Activated T-cell treated with anti-CD3 and anti-CD28 coated beads for 24 hours (primary cell): ENCODE measurements at regions not wholly inside any gene's neighbourhood (a gene's known extent, or its start where the extent isn't known, plus 50 kb on each side); places are given as distances from the start of the nearest gene placed in this dataset.

Experiments used
- DNase-seq: peaks from one replicate; pipeline ENCODE4 v3.0.0-alpha.2; 2020; ENCODE audit warnings: low read depth

- DNase-seq, result no peak
Observed at GRCh38 chr11:69348414-69349235, 54.7 kb downstream of the MYEOV start.

GRCh38 chr11:69350040-69350439 is 56.1 kb downstream of the MYEOV start:
- DNase-seq, result no peak

- DNase-seq, result no peak
Observed at GRCh38 chr11:69350596-69350995, 56.6 kb downstream of the MYEOV start.

GRCh38 chr11:69351460-69351859 is 57.5 kb downstream of the MYEOV start:
- DNase-seq, result no peak

- DNase-seq, result no peak
Observed at GRCh38 chr11:69352166-69352565, 58.2 kb downstream of the MYEOV start.

- peak; percentile 51 for DNase-seq
Observed at GRCh38 chr11:69352715-69353319, 58.9 kb downstream of the MYEOV start.

- DNase-seq, result no peak
Observed at GRCh38 chr11:69353696-69354544, 60.0 kb downstream of the MYEOV start.

- DNase-seq, result no peak
Observed at GRCh38 chr11:69354545-69354897, 60.6 kb downstream of the MYEOV start.

- no peak for DNase-seq
Observed at GRCh38 chr11:69355346-69355940, 61.5 kb downstream of the MYEOV start.

GRCh38 chr11:69355959-69356702 is 62.2 kb downstream of the MYEOV start:
- no peak for DNase-seq

- no peak for DNase-seq
Observed at GRCh38 chr11:69356703-69357457, 62.9 kb downstream of the MYEOV start.

- no peak for DNase-seq
Observed at GRCh38 chr11:69357458-69358397, 63.8 kb downstream of the MYEOV start.

- no peak for DNase-seq
Observed at GRCh38 chr11:69358398-69359020, 64.6 kb downstream of the MYEOV start.

GRCh38 chr11:69359735-69360480 is 66.0 kb downstream of the MYEOV start:
- no peak for DNase-seq

- DNase-seq, result no peak
Observed at GRCh38 chr11:69360606-69361005, 66.7 kb downstream of the MYEOV start.

GRCh38 chr11:69361048-69361447 is 67.1 kb downstream of the MYEOV start:
- DNase-seq, result no peak

GRCh38 chr11:69361466-69361865 is 67.5 kb downstream of the MYEOV start:
- no peak for DNase-seq

- no peak for DNase-seq
Observed at GRCh38 chr11:69362315-69362714, 68.4 kb downstream of the MYEOV start.

GRCh38 chr11:69364921-69365320 is 71.0 kb downstream of the MYEOV start:
- DNase-seq, result no peak
